ENCODE measurements at regions not wholly inside any gene's neighbourhood (a gene's known extent, or its start where the extent isn't known, plus 50 kb on each side); places are given as distances from the start of the nearest gene placed in this dataset.

DNA sequence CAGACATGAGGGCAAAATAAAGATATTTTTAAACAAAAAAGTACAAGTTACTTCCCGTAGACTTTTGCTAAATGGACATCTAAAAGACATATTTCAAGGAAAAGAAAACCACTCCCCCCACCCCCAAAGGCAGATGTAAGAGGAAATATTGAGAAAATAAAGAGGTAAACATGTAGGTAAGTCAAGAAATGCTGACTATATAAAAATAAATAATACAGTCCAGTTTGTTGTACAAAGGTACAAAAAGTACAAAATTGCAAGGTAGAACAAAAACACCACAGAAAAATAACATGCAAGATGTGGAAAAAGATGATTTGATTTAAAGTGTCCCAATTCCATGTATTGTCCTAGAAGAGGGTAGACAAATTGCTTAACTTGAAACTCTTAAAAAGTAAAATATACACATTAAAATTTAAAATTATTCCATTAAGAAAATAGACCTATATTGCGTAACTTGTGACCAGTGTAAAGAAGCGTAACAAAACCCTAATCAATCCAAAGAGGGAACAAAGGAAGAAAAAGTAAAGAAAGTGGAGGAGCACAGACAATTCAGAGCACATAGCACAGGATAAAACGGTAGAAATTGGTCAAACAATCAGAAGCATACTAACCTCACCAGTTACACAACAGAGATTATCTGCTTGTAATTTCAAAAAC is 58.4 kb upstream of the FAM216B start:
- H3K4me3 ChIP-seq: no peak overlapping the region
- H3K27ac ChIP-seq: no peak overlapping the region
- DNase-seq: no peak
- peaks cover 0 to 15% (median 0%) of the 10 kb centered on the region in 11 donors for H3K9me3 ChIP-seq
- H3K4me1 ChIP-seq: peaks cover 0 to 6% (median 0%) of the 10 kb centered on the region in 9 donors
- ATAC-seq: no peak
- intact Hi-C loops (cut with DNase I): no loop called here
- no peaks in the 10 kb centered on the region for H3K27me3 ChIP-seq
- TF ChIP-seq, protein P1, sequence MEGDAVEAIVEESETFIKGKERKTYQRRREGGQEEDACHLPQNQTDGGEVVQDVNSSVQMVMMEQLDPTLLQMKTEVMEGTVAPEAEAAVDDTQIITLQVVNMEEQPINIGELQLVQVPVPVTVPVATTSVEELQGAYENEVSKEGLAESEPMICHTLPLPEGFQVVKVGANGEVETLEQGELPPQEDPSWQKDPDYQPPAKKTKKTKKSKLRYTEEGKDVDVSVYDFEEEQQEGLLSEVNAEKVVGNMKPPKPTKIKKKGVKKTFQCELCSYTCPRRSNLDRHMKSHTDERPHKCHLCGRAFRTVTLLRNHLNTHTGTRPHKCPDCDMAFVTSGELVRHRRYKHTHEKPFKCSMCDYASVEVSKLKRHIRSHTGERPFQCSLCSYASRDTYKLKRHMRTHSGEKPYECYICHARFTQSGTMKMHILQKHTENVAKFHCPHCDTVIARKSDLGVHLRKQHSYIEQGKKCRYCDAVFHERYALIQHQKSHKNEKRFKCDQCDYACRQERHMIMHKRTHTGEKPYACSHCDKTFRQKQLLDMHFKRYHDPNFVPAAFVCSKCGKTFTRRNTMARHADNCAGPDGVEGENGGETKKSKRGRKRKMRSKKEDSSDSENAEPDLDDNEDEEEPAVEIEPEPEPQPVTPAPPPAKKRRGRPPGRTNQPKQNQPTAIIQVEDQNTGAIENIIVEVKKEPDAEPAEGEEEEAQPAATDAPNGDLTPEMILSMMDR (IDR thresholded peaks at IDR 0.05): no peak
- H3K36me3 ChIP-seq: no peaks in the 10 kb centered on the region
- 92% methylated on average over 4 of the region's 4 CpGs for WGBS, 2 donors

DNA sequence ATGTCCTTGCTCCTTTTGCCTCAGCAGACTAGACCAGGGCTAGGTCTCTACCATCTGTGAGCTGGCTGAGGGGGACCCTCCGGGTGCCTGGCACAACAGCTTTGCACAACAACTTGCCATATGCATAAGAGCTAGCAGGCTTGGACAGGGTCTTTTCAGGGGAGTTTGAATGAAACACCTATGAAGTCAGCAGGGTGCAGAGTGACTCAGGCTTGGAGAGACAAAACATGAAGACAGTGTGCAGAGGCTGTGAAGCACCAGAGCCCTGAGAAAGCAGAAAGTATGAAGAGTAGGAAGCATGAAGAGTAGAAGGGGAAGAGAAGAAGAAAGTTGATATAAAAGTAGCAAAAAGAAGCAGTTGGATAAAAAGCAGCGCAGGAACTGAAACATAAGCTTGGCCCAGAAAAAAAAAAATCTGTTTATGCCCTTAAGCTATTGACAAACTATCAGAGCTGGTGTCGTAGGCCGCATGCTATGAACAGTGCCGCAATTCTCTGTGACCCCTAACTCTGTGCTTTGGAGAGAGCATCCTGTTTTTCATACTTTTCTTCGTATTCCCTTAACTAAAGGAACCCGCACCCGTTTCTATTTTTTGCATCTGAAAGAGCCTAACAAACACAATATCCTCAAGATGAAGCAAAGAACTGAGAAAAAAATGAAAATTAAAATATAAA is 52.7 kb upstream of the FAM216B start:
- Histone ChIP-seq H3K36me3 (no peaks in the 10 kb centered on the region), H3K9me3 (peaks cover 0 to 15% (median 0%) of the 10 kb centered on the region in 11 donors), H3K27me3 (no peaks in the 10 kb centered on the region), H3K27ac (no peak overlapping the region), H3K4me3 (no peak overlapping the region), H3K4me1 (no peaks in the 10 kb centered on the region)
- no peak for ATAC-seq
- TF ChIP-seq, protein P1 (IDR thresholded peaks at IDR 0.05): no peak
- whole genome bisulfite sequencing, 2 donors: 66 to 73% methylated on average over 8 of the region's 8 CpGs
- DNase-seq: no peak
- intact Hi-C loops (cut with DNase I): no loop called here

DNA sequence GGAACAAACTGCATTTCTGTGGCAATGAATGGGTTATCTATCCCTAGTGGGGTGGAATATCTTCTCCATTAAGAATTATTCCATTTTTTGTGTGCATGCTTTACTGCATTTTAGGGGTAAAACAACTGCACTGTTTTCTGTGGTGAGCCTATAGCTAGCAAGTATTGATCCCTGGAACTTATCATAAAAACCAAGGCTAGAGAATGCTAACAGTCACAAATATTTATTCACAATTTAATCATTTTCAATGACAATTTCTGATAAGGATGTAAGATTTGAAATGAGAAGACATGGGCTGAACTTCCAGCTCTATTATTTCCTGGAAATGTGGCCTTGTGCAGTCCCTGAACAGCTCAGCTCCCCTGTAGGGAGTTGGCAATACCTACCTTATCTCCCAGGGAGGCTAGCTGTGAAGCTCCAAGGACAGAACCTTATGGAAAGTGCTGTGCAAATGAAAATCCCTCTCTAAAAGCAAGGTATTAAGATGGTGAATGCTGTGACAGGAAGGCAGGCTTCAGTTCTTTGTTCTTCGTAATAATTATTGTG is 51.5 kb upstream of the FAM216B start:
- Histone ChIP-seq H3K27me3 (no peaks in the 10 kb centered on the region), H3K4me3 (no peak overlapping the region), H3K27ac (no peak overlapping the region), H3K36me3 (no peaks in the 10 kb centered on the region), H3K9me3 (peaks cover 0 to 15% (median 0%) of the 10 kb centered on the region in 11 donors), H3K4me1 (no peaks in the 10 kb centered on the region)
- 82 to 94% methylated on average over 1 of the region's 1 CpG for WGBS, 2 donors
- intact Hi-C loops (cut with DNase I): no loop called here
- TF ChIP-seq, protein P1 (IDR thresholded peaks at IDR 0.05): no peak
- no peak for DNase-seq
- no peak for ATAC-seq

All from heart right ventricle (tissue), 16 donors.